Trophoblast cell (in vitro differentiated cells and primary cell): ENCODE measurements at regions not wholly inside any gene's neighbourhood (a gene's known extent, or its start where the extent isn't known, plus 50 kb on each side); places are given as distances from the start of the nearest gene placed in this dataset.

Experiments
- DNase-seq, 2 donors: peaks; one replicate each; pipeline ENCODE4 v3.0.0-alpha.2; 2016
- H2AFZ ChIP-seq: 2 replicates; pipeline ENCODE4 v1.6.1; 2013; ENCODE audit warnings: low read length, moderate library complexity, mild to moderate bottlenecking; ENCODE audit not compliant: insufficient read depth, poor library complexity
- H2AK5ac ChIP-seq: 2 replicates; pipeline ENCODE4 v1.6.1; 2013; ENCODE audit warnings: mild to moderate bottlenecking, low read length
- H2BK120ac ChIP-seq: 2 replicates; pipeline ENCODE4 v1.6.1; 2013; ENCODE audit warnings: low read length, mild to moderate bottlenecking, moderate library complexity; ENCODE audit not compliant: insufficient read depth, poor library complexity
- H2BK12ac ChIP-seq: 2 replicates; pipeline ENCODE4 v1.6.1; 2013; ENCODE audit warnings: mild to moderate bottlenecking, low read length, moderate library complexity
- H2BK5ac ChIP-seq: 2 replicates; pipeline ENCODE4 v1.6.1; 2013; ENCODE audit warnings: low read length, low read depth, moderate library complexity, mild to moderate bottlenecking; ENCODE audit not compliant: poor library complexity
- H3K14ac ChIP-seq: 2 replicates; pipeline ENCODE4 v1.6.1; 2013; ENCODE audit warnings: mild to moderate bottlenecking, low read length
- H3K18ac ChIP-seq: 2 replicates; pipeline ENCODE4 v1.6.1; 2013; ENCODE audit warnings: mild to moderate bottlenecking, low read length
- H3K23ac ChIP-seq: 2 replicates; pipeline ENCODE4 v1.6.1; 2013; ENCODE audit warnings: low read length
- H3K27ac ChIP-seq: 2 replicates; pipeline ENCODE4 v1.5.1; 2013; ENCODE audit warnings: low read depth, mild to moderate bottlenecking, inconsistent platforms, low read length, moderate library complexity
- H3K27me3 ChIP-seq: 2 replicates; pipeline ENCODE4 v1.6.1; 2013; ENCODE audit warnings: inconsistent platforms, mild to moderate bottlenecking, low read length, moderate library complexity; ENCODE audit not compliant: insufficient read depth
- H3K36me3 ChIP-seq, 2 experiments: 1 replicate in 1 of 2; 2 replicates in 1 of 2; pipeline ENCODE4 v1.6.1; 2013; ENCODE audit warnings: low read length in 2 of 2, mild to moderate bottlenecking in 2 of 2, moderate library complexity in 1 of 2; ENCODE audit not compliant: insufficient read depth in 2 of 2, control insufficient read depth in 1 of 2
- H3K4ac ChIP-seq: 2 replicates; pipeline ENCODE4 v1.6.1; 2013; ENCODE audit warnings: low read depth, mild to moderate bottlenecking, low read length, moderate library complexity
- H3K4me1 ChIP-seq, 2 experiments: 1 replicate in 1 of 2; 2 replicates in 1 of 2; pipeline ENCODE4 v1.6.1; 2013; ENCODE audit warnings: low read length in 2 of 2, mild to moderate bottlenecking in 2 of 2, moderate library complexity in 1 of 2; ENCODE audit not compliant: insufficient read depth in 2 of 2, control insufficient read depth in 1 of 2
- H3K4me2 ChIP-seq: 2 replicates; pipeline ENCODE4 v1.6.1; 2013; ENCODE audit warnings: inconsistent platforms, mild to moderate bottlenecking, low read length, moderate library complexity
- H3K4me3 ChIP-seq: 2 replicates; pipeline ENCODE4 v1.5.1; 2013; ENCODE audit warnings: mild to moderate bottlenecking, low read depth, low read length, inconsistent platforms
- H3K79me1 ChIP-seq: one replicate; pipeline ENCODE4 v1.6.1; 2013; ENCODE audit warnings: low read length
- H3K79me2 ChIP-seq: 2 replicates; pipeline ENCODE4 v1.6.1; 2013; ENCODE audit warnings: low read length, mild to moderate bottlenecking; ENCODE audit not compliant: control insufficient read depth, insufficient read depth, poor library complexity
- H3K9ac ChIP-seq: 2 replicates; pipeline ENCODE4 v1.6.1; 2013; ENCODE audit warnings: mild to moderate bottlenecking, low read length
- H3K9me3 ChIP-seq: 2 replicates; pipeline ENCODE4 v1.6.1; 2013; ENCODE audit warnings: low read depth, mild to moderate bottlenecking, control low read depth, inconsistent platforms, low read length; ENCODE audit not compliant: insufficient read depth
- H4K12ac ChIP-seq: 2 replicates; pipeline ENCODE4 v1.6.1; 2013; ENCODE audit warnings: low read depth, mild to moderate bottlenecking, low read length, moderate library complexity
- H4K8ac ChIP-seq: 2 replicates; pipeline ENCODE4 v1.6.1; 2013; ENCODE audit warnings: low read depth, mild to moderate bottlenecking, low read length, moderate library complexity
- H4K91ac ChIP-seq: one replicate; pipeline ENCODE4 v1.6.1; 2013; ENCODE audit warnings: low read depth, mild to moderate bottlenecking, low read length, moderate library complexity
- WGBS: extraction: QIAGEN DNeasy Blood & Tissue Kit; methylation state at CpG from one replicate; pipeline ENCODE4 v1.1.7; 2013; ENCODE audit warnings: missing lambda C conversion rate; ENCODE audit not compliant: insufficient read length, insufficient coverage; ENCODE audit errors: extremely low coverage; 5-methylcytosine and 5-hydroxymethylcytosine counted together

GRCh38 chr3:59549962-59550361 is 500.1 kb upstream of the CFAP20DC start:
- Histone ChIP-seq H3K9me3 (no peaks in the 10 kb centered on the region), H2BK12ac (no peak overlapping the region), H3K27me3 (no peaks in the 10 kb centered on the region), H3K79me1 (no peaks in the 10 kb centered on the region), H4K8ac (no peak overlapping the region), H2AFZ (no peak overlapping the region), H2BK5ac (no peak overlapping the region), H2AK5ac (no peak overlapping the region), H3K36me3 (no peaks in the 10 kb centered on the region), H4K12ac (no peak overlapping the region), H3K4me1 (no peaks in the 10 kb centered on the region), H3K4me2 (no peak overlapping the region), H2BK120ac (no peak overlapping the region), H3K4ac (no peak overlapping the region), H4K91ac (no peak overlapping the region), H3K27ac (no peak overlapping the region), H3K79me2 (no peaks in the 10 kb centered on the region), H3K14ac (no peak overlapping the region), H3K9ac (no peak overlapping the region), H3K23ac (no peak overlapping the region), H3K18ac (no peak overlapping the region), H3K4me3 (no peak overlapping the region)
- no CpG with 5 or more reads among the region's 1 CpG for WGBS
- no peak for DNase-seq

- no peak overlapping the region for H2BK120ac ChIP-seq
- H3K23ac ChIP-seq, result no peak overlapping the region
- H3K4me1 ChIP-seq, result no peaks in the 10 kb centered on the region
- no peak overlapping the region for H2AFZ ChIP-seq
- H3K27me3 ChIP-seq, result no peaks in the 10 kb centered on the region
- no peak overlapping the region for H3K4me2 ChIP-seq
- H3K9me3 ChIP-seq, result no peaks in the 10 kb centered on the region
- H4K8ac ChIP-seq, result no peak overlapping the region
- no peak overlapping the region for H3K18ac ChIP-seq
- no peak overlapping the region for H3K4me3 ChIP-seq
- H3K79me1 ChIP-seq, result no peaks in the 10 kb centered on the region
- H3K4ac ChIP-seq, result no peak overlapping the region
- no CpG with 5 or more reads among the region's 3 CpGs for WGBS
- no peak for DNase-seq
- H3K14ac ChIP-seq, result no peak overlapping the region
- H2AK5ac ChIP-seq, result no peak overlapping the region
- H3K27ac ChIP-seq, result no peak overlapping the region
- H2BK5ac ChIP-seq, result no peak overlapping the region
- no peak overlapping the region for H3K9ac ChIP-seq
- H3K36me3 ChIP-seq, result no peaks in the 10 kb centered on the region
- no peak overlapping the region for H4K12ac ChIP-seq
- no peaks in the 10 kb centered on the region for H3K79me2 ChIP-seq
- H4K91ac ChIP-seq, result no peak overlapping the region
- no peak overlapping the region for H2BK12ac ChIP-seq
These were observed 498.0 kb upstream of the CFAP20DC start for GRCh38 chr3:59547874-59548273.

DNA sequence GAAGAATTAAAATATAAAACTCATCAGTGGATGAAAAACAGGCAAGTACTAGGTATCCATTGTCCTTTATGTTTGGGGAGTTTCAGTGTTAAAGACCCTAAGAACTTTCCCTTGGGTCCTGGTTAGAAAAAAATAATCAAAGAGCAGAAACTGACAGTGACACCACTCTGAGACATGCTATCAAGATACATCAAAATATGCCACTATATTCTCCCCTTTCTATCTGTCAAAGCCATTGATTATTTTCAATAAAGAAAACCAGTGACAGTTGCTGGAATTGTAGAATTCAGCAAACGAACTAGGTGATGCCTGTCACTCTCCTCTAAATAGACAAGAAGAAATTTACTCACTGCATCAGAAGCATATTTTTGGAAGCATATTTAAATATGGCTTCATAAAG is 496.7 kb upstream of the CFAP20DC start:
- H4K91ac ChIP-seq, result no peak overlapping the region
- H3K36me3 ChIP-seq, result no peaks in the 10 kb centered on the region
- H2BK120ac ChIP-seq, result no peak overlapping the region
- H2AFZ ChIP-seq, result no peak overlapping the region
- no peaks in the 10 kb centered on the region for H3K79me1 ChIP-seq
- no peaks in the 10 kb centered on the region for H3K9me3 ChIP-seq
- no peak overlapping the region for H3K23ac ChIP-seq
- no peak for DNase-seq
- no peak overlapping the region for H4K8ac ChIP-seq
- no peak overlapping the region for H3K9ac ChIP-seq
- H3K4me3 ChIP-seq, result no peak overlapping the region
- no peak overlapping the region for H2AK5ac ChIP-seq
- no peak overlapping the region for H4K12ac ChIP-seq
- no peak overlapping the region for H3K18ac ChIP-seq
- H3K14ac ChIP-seq, result no peak overlapping the region
- no peaks in the 10 kb centered on the region for H3K79me2 ChIP-seq
- H2BK5ac ChIP-seq, result no peak overlapping the region
- WGBS, result no CpG with 5 or more reads among the region's 1 CpG
- no peak overlapping the region for H3K4ac ChIP-seq
- no peaks in the 10 kb centered on the region for H3K4me1 ChIP-seq
- H3K27me3 ChIP-seq, result no peaks in the 10 kb centered on the region
- no peak overlapping the region for H2BK12ac ChIP-seq
- H3K27ac ChIP-seq, result no peak overlapping the region
- no peak overlapping the region for H3K4me2 ChIP-seq

DNA sequence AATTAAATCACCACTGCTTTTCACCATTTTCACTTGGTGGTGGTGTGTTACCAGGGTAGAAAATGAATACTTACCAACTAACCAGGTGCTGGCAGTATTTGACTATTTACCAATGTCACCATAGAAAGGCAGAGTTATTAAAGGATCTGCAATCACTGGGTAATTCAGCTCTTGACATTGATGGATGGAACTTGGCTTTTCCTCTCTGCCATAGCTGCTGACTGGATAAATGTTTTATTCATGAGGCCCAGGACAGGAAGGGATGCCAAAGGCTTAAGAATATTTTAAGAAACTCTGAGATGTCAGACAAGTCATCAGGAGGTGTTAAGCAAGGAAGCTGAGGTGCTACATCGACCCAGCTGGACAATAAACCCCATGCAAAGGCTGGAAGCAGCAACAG is 495.5 kb upstream of the CFAP20DC start:
- H3K79me1 ChIP-seq, result no peaks in the 10 kb centered on the region
- no peaks in the 10 kb centered on the region for H3K79me2 ChIP-seq
- H3K27me3 ChIP-seq, result no peaks in the 10 kb centered on the region
- H3K9ac ChIP-seq, result no peak overlapping the region
- no CpG with 5 or more reads among the region's 1 CpG for WGBS
- no peak for DNase-seq
- no peak overlapping the region for H4K12ac ChIP-seq
- H2BK5ac ChIP-seq, result no peak overlapping the region
- H4K91ac ChIP-seq, result no peak overlapping the region
- H3K4me3 ChIP-seq, result no peak overlapping the region
- no peak overlapping the region for H2AFZ ChIP-seq
- H3K4me2 ChIP-seq, result no peak overlapping the region
- H2AK5ac ChIP-seq, result no peak overlapping the region
- no peak overlapping the region for H2BK12ac ChIP-seq
- no peak overlapping the region for H3K23ac ChIP-seq
- H3K9me3 ChIP-seq, result no peaks in the 10 kb centered on the region
- H3K4me1 ChIP-seq, result no peaks in the 10 kb centered on the region
- H3K4ac ChIP-seq, result no peak overlapping the region
- no peaks in the 10 kb centered on the region for H3K36me3 ChIP-seq
- no peak overlapping the region for H4K8ac ChIP-seq
- H2BK120ac ChIP-seq, result no peak overlapping the region
- no peak overlapping the region for H3K14ac ChIP-seq
- H3K27ac ChIP-seq, result no peak overlapping the region
- no peak overlapping the region for H3K18ac ChIP-seq
